Upper lobe of right lung (tissue), 1 donor: ENCODE measurements at regions not wholly inside any gene's neighbourhood (a gene's known extent, or its start where the extent isn't known, plus 50 kb on each side); places are given as distances from the start of the nearest gene placed in this dataset.

ENCODE experiments used
- ATAC-seq: fragments of 200-7000 bp; cut with Tn5 transposase; one replicate; pipeline ENCODE4 v1.9.1; 2020; ENCODE audit warnings: mild to moderate bottlenecking, moderate library complexity
- DNase-seq: peaks from one replicate; pipeline ENCODE4 v3.0.0-alpha.2; 2020
- H3K27ac ChIP-seq: fragments of 200-600 bp; one replicate; pipeline ENCODE4 v1.8.0; 2022
- H3K27me3 ChIP-seq: fragments of 200-600 bp; one replicate; pipeline ENCODE4 v1.8.0; 2022; ENCODE audit warnings: mild to moderate bottlenecking
- H3K36me3 ChIP-seq: fragments of 200-600 bp; one replicate; pipeline ENCODE4 v1.8.0; 2022
- H3K4me1 ChIP-seq: fragments of 200-600 bp; one replicate; pipeline ENCODE4 v1.8.0; 2022
- H3K4me3 ChIP-seq: fragments of 200-600 bp; one replicate; pipeline ENCODE4 v1.8.0; 2022; ENCODE audit warnings: mild to moderate bottlenecking
- H3K9me3 ChIP-seq: fragments of 200-600 bp; one replicate; pipeline ENCODE4 v1.8.0; 2022
- CTCF ChIP-seq: fragments of 200-600 bp; IDR thresholded peaks from one replicate; pipeline ENCODE4 v1.8.0; 2022; ENCODE audit warnings: antibody characterized with exemption
- intact Hi-C: fragments of 100-400 bp; cut with DNase I; formaldehyde crosslinking; loops from one replicate; pipeline ENCODE4 v1.11.0; 2022
- donor health status: DM: no; HTN: yes; CAD: no; lungs with severe emphysema.

- Histone ChIP-seq H3K4me1 (no peaks in the 10 kb centered on the region), H3K36me3 (no peaks in the 10 kb centered on the region), H3K27me3 (no peaks in the 10 kb centered on the region), H3K27ac (no peak overlapping the region), H3K4me3 (no peak overlapping the region), H3K9me3 (no peaks in the 10 kb centered on the region)
- ATAC-seq (no peak), DNase-seq (no peak)
- TF ChIP-seq CTCF: no peak
- intact Hi-C loops: no loop called here
These were observed 153.6 kb upstream of the ZMIZ1 start for GRCh38 chr10:78915190-78915518.

GRCh38 chr10:78916227-78916626 lies 152.5 kb upstream of the ZMIZ1 start:
- H3K4me3 ChIP-seq: no peak overlapping the region
- H3K4me1 ChIP-seq: no peaks in the 10 kb centered on the region
- intact Hi-C loops: no loop called here
- H3K27me3 ChIP-seq: no peaks in the 10 kb centered on the region
- no peak for TF ChIP-seq CTCF
- ATAC-seq (no peak), DNase-seq (peak; percentile 42)
- H3K27ac ChIP-seq: no peak overlapping the region
- H3K9me3 ChIP-seq: no peaks in the 10 kb centered on the region
- H3K36me3 ChIP-seq: no peaks in the 10 kb centered on the region

- DNase-seq: peak; percentile 30
- Histone ChIP-seq H3K36me3 (no peaks in the 10 kb centered on the region), H3K27me3 (no peaks in the 10 kb centered on the region), H3K4me1 (no peaks in the 10 kb centered on the region), H3K27ac (no peak overlapping the region), H3K9me3 (no peaks in the 10 kb centered on the region), H3K4me3 (no peak overlapping the region)
- TF ChIP-seq CTCF: no peak
- intact Hi-C loops: no loop called here
- no peak for ATAC-seq
These were observed 149.4 kb upstream of the ZMIZ1 start for GRCh38 chr10:78919181-78919966.

- no peaks in the 10 kb centered on the region for H3K27me3 ChIP-seq
- H3K4me3 ChIP-seq: no peak overlapping the region
- DNase-seq (peak; percentile 51), ATAC-seq (peak; percentile 29)
- H3K9me3 ChIP-seq: no peaks in the 10 kb centered on the region
- no peaks in the 10 kb centered on the region for H3K36me3 ChIP-seq
- H3K4me1 ChIP-seq: no peaks in the 10 kb centered on the region
- no peak for TF ChIP-seq CTCF
- H3K27ac ChIP-seq: no peak overlapping the region
- intact Hi-C loops: no loop called here
These were observed 148.8 kb upstream of the ZMIZ1 start for GRCh38 chr10:78920011-78920410.

GRCh38 chr10:78921895-78922294 lies 146.9 kb upstream of the ZMIZ1 start:
- no peak for TF ChIP-seq CTCF
- H3K27me3 ChIP-seq: no peaks in the 10 kb centered on the region
- DNase-seq (peak; percentile 23), ATAC-seq (no peak)
- no peaks in the 10 kb centered on the region for H3K4me1 ChIP-seq
- no peaks in the 10 kb centered on the region for H3K36me3 ChIP-seq
- intact Hi-C loops: no loop called here
- H3K9me3 ChIP-seq: no peaks in the 10 kb centered on the region
- H3K4me3 ChIP-seq: no peak overlapping the region
- H3K27ac ChIP-seq: no peak overlapping the region
